IMR-90 (cell line): ENCODE measurements at regions not wholly inside any gene's neighbourhood (a gene's known extent, or its start where the extent isn't known, plus 50 kb on each side); places are given as distances from the start of the nearest gene placed in this dataset.

Source experiments
- ATAC-seq: fragments of 200-7000 bp; cut with Tn5 transposase; 2 replicates; pipeline ENCODE4 v1.9.1; 2020; ENCODE audit warnings: low read depth, mild to moderate bottlenecking, moderate library complexity
- BruUV-seq: library from RNA; stranded (reverse); fragments of 400-500 nt; replicated peaks from 2 replicates; lab custom pipeline; 2021; lab: Mats Ljungman, UMichigan
- CTCF ChIA-PET: fragments of 300-600 bp; formaldehyde crosslinking; extraction: SDS; loops from one replicate; lab custom pipeline; 2021; ENCODE audit warnings: antibody characterized with exemption; lab: Yijun Ruan, JAX
- POLR2A ChIA-PET: fragments of 300-600 bp; sonication (Branson Sonifier 250); formaldehyde crosslinking; loops from one replicate; lab custom pipeline; 2022; ENCODE audit warnings: antibody characterized with exemption; ENCODE audit not compliant: unreplicated experiment; lab: Charles Lee
- DNase-seq: peaks from one replicate; pipeline ENCODE4 v3.0.0; 2013
- H2AFZ ChIP-seq: replicated peaks from 2 replicates; pipeline ENCODE3; 2013; ENCODE audit warnings: low read length, mild to moderate bottlenecking; ENCODE audit not compliant: poor library complexity
- H2AK5ac ChIP-seq: 2 replicates; pipeline ENCODE4 v1.6.1; 2013; ENCODE audit warnings: low read depth, low read length, inconsistent platforms
- H2AK9ac ChIP-seq: replicated peaks from 2 replicates; pipeline ENCODE3; 2013; ENCODE audit warnings: mild to moderate bottlenecking, low read depth, low read length, moderate library complexity; ENCODE audit not compliant: poor library complexity
- H2BK120ac ChIP-seq: 2 replicates; pipeline ENCODE4 v1.6.1; 2013; ENCODE audit warnings: low read depth, low read length, inconsistent platforms
- H2BK15ac ChIP-seq: 3 replicates; pipeline ENCODE4 v1.6.1; 2013; ENCODE audit warnings: low read depth, low read length, inconsistent platforms
- H2BK20ac ChIP-seq: 2 replicates; pipeline ENCODE4 v1.6.1; 2013; ENCODE audit warnings: low read depth, mild to moderate bottlenecking, inconsistent platforms, low read length, moderate library complexity
- H2BK5ac ChIP-seq: 2 replicates; pipeline ENCODE4 v1.6.1; 2013; ENCODE audit warnings: mild to moderate bottlenecking, low read depth, low read length, inconsistent platforms; ENCODE audit not compliant: poor library complexity, severe bottlenecking
- H3K14ac ChIP-seq: replicated peaks from 2 replicates; pipeline ENCODE4 v1.6.1; 2013; ENCODE audit warnings: low read depth, low read length, inconsistent platforms
- H3K18ac ChIP-seq: 2 replicates; pipeline ENCODE4 v1.6.1; 2013; ENCODE audit warnings: low read depth, low read length, control low read depth
- H3K23ac ChIP-seq: 2 replicates; pipeline ENCODE4 v1.6.1; 2013; ENCODE audit warnings: low read depth, low read length, inconsistent platforms
- H3K27ac ChIP-seq: 2 replicates; pipeline ENCODE4 v1.5.1; 2013; ENCODE audit warnings: mild to moderate bottlenecking, control low read depth, low read length; ENCODE audit not compliant: insufficient read depth
- H3K27me3 ChIP-seq: 2 replicates; pipeline ENCODE4 v1.6.1; 2013; ENCODE audit warnings: low read length; ENCODE audit not compliant: control insufficient read depth, insufficient read depth
- H3K36me3 ChIP-seq: 2 replicates; pipeline ENCODE4 v1.6.1; 2013; ENCODE audit warnings: low read length, mixed read lengths; ENCODE audit not compliant: control insufficient read depth, insufficient read depth
- H3K4ac ChIP-seq: 2 replicates; pipeline ENCODE4 v1.6.1; 2013; ENCODE audit warnings: low read depth, low read length, inconsistent platforms
- H3K4me1 ChIP-seq: 2 replicates; pipeline ENCODE4 v1.6.1; 2013; ENCODE audit warnings: low read length, mixed read lengths; ENCODE audit not compliant: control insufficient read depth, insufficient read depth
- H3K4me2 ChIP-seq: 2 replicates; pipeline ENCODE4 v1.6.1; 2013; ENCODE audit warnings: low read depth, mild to moderate bottlenecking, control low read depth, low read length, moderate library complexity
- H3K4me3 ChIP-seq: 2 replicates; pipeline ENCODE4 v1.5.1; 2013; ENCODE audit warnings: low read depth, mild to moderate bottlenecking, control low read depth, low read length, moderate library complexity; ENCODE audit not compliant: insufficient read depth
- H3K56ac ChIP-seq: 2 replicates; pipeline ENCODE4 v1.6.1; 2013; ENCODE audit warnings: low read length, inconsistent platforms; ENCODE audit not compliant: insufficient read depth; ENCODE audit errors: extremely low read depth
- H3K79me1 ChIP-seq, 2 experiments: 2 replicates each; pipeline ENCODE4 v1.6.1; 2013; ENCODE audit warnings: low read length in 2 of 2, inconsistent platforms in 1 of 2, low read depth in 1 of 2
- H3K9ac ChIP-seq: 2 replicates; pipeline ENCODE4 v1.6.1; 2013; ENCODE audit warnings: low read depth, low read length, control low read depth
- H3K9me1 ChIP-seq: 2 replicates; pipeline ENCODE4 v1.6.1; 2013; ENCODE audit warnings: low read length, inconsistent platforms; ENCODE audit not compliant: insufficient read depth
- H3K9me3 ChIP-seq: 2 replicates; pipeline ENCODE4 v1.6.1; 2013; ENCODE audit warnings: low read length; ENCODE audit not compliant: control insufficient read depth, insufficient read depth
- H4K20me1 ChIP-seq: 2 replicates; pipeline ENCODE4 v1.6.1; 2013; ENCODE audit warnings: low read length, inconsistent platforms; ENCODE audit not compliant: insufficient read depth
- H4K5ac ChIP-seq: 2 replicates; pipeline ENCODE4 v1.6.1; 2013; ENCODE audit warnings: mild to moderate bottlenecking, low read depth, low read length, control low read depth
- H4K8ac ChIP-seq, 2 experiments: 2 replicates each; pipeline ENCODE4 v1.6.1; 2013; ENCODE audit warnings: low read depth in 2 of 2, low read length in 2 of 2, control low read depth in 1 of 2, inconsistent platforms in 1 of 2
- H4K91ac ChIP-seq: 2 replicates; pipeline ENCODE4 v1.6.1; 2013; ENCODE audit warnings: low read depth, low read length, inconsistent platforms; ENCODE audit not compliant: insufficient read depth
- BHLHE40 ChIP-seq: fragments of 150-350 bp; IDR thresholded peaks from 2 replicates; pipeline ENCODE4 v1.6.1; 2016; ENCODE audit warnings: mild to moderate bottlenecking, low read depth, low read length
- CEBPB ChIP-seq: IDR thresholded peaks from 2 replicates; pipeline ENCODE4 v1.6.1; 2012; ENCODE audit warnings: low read depth, low read length, improper control_type of control experiment
- CHD1 ChIP-seq: IDR thresholded peaks from 2 replicates; pipeline ENCODE4 v1.6.1; 2012; ENCODE audit warnings: low read depth, low read length, improper control_type of control experiment
- FOS ChIP-seq: fragments of 150-350 bp; IDR thresholded peaks from 2 replicates; pipeline ENCODE4 v1.6.1; 2016; ENCODE audit warnings: low read depth, low read length
- MAFK ChIP-seq: IDR thresholded peaks from 2 replicates; pipeline ENCODE4 v1.6.1; 2012; ENCODE audit warnings: low read depth, low read length, improper control_type of control experiment
- MAZ ChIP-seq: IDR thresholded peaks from 2 replicates; pipeline ENCODE4 v1.6.1; 2012; ENCODE audit warnings: low read depth, mild to moderate bottlenecking, low read length, improper control_type of control experiment, moderate library complexity, borderline replicate concordance
- MXI1 ChIP-seq: IDR thresholded peaks from 2 replicates; pipeline ENCODE4 v1.6.1; 2012; ENCODE audit warnings: low read depth, mild to moderate bottlenecking, low read length, moderate library complexity, borderline replicate concordance
- NFE2L2 ChIP-seq: fragments of 150-350 bp; IDR thresholded peaks from 2 replicates; pipeline ENCODE4 v1.6.1; 2016; ENCODE audit warnings: low read depth, mild to moderate bottlenecking, low read length
- POLR2A ChIP-seq: IDR thresholded peaks from 2 replicates; pipeline ENCODE4 v1.6.1; 2012; ENCODE audit warnings: mild to moderate bottlenecking, low read depth, low read length
- RAD21 ChIP-seq: IDR thresholded peaks from 2 replicates; pipeline ENCODE4 v1.6.1; 2012; ENCODE audit warnings: low read length, improper control_type of control experiment
- RCOR1 ChIP-seq: IDR thresholded peaks from 2 replicates; pipeline ENCODE4 v1.6.1; 2012; ENCODE audit warnings: mild to moderate bottlenecking, low read length, improper control_type of control experiment; ENCODE audit not compliant: insufficient replicate concordance
- RFX5 ChIP-seq: IDR thresholded peaks from 2 replicates; pipeline ENCODE4 v1.8.0; 2012; ENCODE audit warnings: low read depth, mild to moderate bottlenecking, low read length, moderate library complexity
- SMC3 ChIP-seq: fragments of 150-350 bp; IDR thresholded peaks from 2 replicates; pipeline ENCODE4 v1.6.1; 2016; ENCODE audit warnings: low read depth, mild to moderate bottlenecking, antibody characterized with exemption, low read length, moderate library complexity
- WGBS, 2 experiments: methylation state at CpG; one replicate each; pipeline versions ENCODE4 v1.1.5 to v1.1.7; 2013; ENCODE audit warnings: missing lambda C conversion rate in 2 of 2; ENCODE audit not compliant: insufficient read length in 1 of 2; ENCODE audit errors: extremely low coverage in 2 of 2; 5-methylcytosine and 5-hydroxymethylcytosine counted together
- dilution Hi-C: fragments of 300-500 bp; cut with HindIII; formaldehyde crosslinking; loops from one replicate; pipeline ENCODE4 v1.14.3; 2018; ENCODE audit warnings: low sequenced_read_pairs; ENCODE audit not compliant: unreplicated experiment
- in situ Hi-C: fragments of 300-500 bp; cut with MboI; formaldehyde crosslinking; loops from 3 replicates; pipeline ENCODE4 v1.14.3; 2019; ENCODE audit warnings: low sequenced_read_pairs, inconsistent platforms, mixed read lengths
- intact Hi-C: fragments of 100-400 bp; cut with micrococcal nuclease; formaldehyde crosslinking; loops from 2 replicates; pipeline ENCODE4 v1.10.0; 2022
- TF ChIP-seq, protein P1 (sequence below): fragments of 150-350 bp; IDR thresholded peaks from 2 replicates; pipeline ENCODE4 v1.6.1; 2017; ENCODE audit warnings: mild to moderate bottlenecking, antibody characterized with exemption, low read length, low read depth
- TF ChIP-seq, protein P2 (sequence below): fragments of 150-350 bp; IDR thresholded peaks from 2 replicates; pipeline ENCODE4 v1.6.1; 2016; ENCODE audit warnings: low read depth, mild to moderate bottlenecking, low read length, moderate library complexity, borderline replicate concordance
- TF ChIP-seq, protein P3 (sequence below): conservative IDR thresholded peaks from 2 replicates; pipeline ENCODE4 v1.5.1; 2012; ENCODE audit warnings: mild to moderate bottlenecking, low read depth, low read length, improper control_type of control experiment

DNA sequence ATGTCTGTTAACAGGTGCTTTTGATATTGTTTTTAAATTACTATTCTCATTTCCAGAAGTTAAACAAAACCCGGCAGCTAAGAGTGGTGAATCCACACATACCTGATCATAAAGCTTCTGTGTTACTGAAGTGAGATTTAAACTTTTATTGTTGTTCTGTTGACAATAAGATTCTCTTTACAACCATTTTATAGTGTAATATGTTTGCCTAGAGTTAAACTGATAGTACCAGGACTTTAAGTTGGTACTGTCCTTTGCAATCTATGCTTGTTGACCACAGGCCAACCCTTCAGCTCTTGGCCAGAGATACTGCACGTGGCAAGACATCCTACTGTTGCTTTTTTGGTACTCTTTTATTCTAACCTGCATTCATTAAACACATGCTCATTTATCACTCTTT is 806.2 kb downstream of the MTRR start:
- in situ Hi-C loops, result no loop called here
- H2BK5ac ChIP-seq, result no peak overlapping the region
- H3K23ac ChIP-seq, result no peak overlapping the region
- POLR2A ChIA-PET, result interaction anchor here (0.6 kb wide), 1 partner anchor 827 kb away, joined by 8 read pairs; no protein-coding TSS in a partner anchor
- no peak for ATAC-seq
- H3K9ac ChIP-seq, result no peak overlapping the region
- no peak for DNase-seq
- no peaks in the 10 kb centered on the region for H3K9me3 ChIP-seq
- no peak overlapping the region for H3K27ac ChIP-seq
- H4K5ac ChIP-seq, result no peak overlapping the region
- H3K14ac ChIP-seq, result no peak overlapping the region
- intact Hi-C loops, result no loop called here
- no peak overlapping the region for H2AK9ac ChIP-seq
- H3K4me1 ChIP-seq, result peaks cover 3% of the 10 kb centered on the region; the same call in 1 of the 2 replicates
- H3K36me3 ChIP-seq, result no peaks in the 10 kb centered on the region
- H2BK20ac ChIP-seq, result no peak overlapping the region
- H4K91ac ChIP-seq, result no peak overlapping the region
- no peaks in the 10 kb centered on the region for H3K27me3 ChIP-seq
- no peaks in the 10 kb centered on the region for H3K9me1 ChIP-seq
- dilution Hi-C loops, result no loop called here
- no peak overlapping the region for H2AFZ ChIP-seq
- no peak overlapping the region for H3K4me2 ChIP-seq
- WGBS, 2 experiments, result no CpG with 5 or more reads among the region's 2 CpGs
- TF ChIP-seq POLR2A (no peak), RAD21 (no peak), BHLHE40 (no peak), SMC3 (no peak), CEBPB (no peak), MXI1 (no peak), CHD1 (no peak), RCOR1 (no peak), MAFK (no peak), NFE2L2 (no peak), FOS (no peak), MAZ (no peak), RFX5 (no peak)
- TF ChIP-seq, protein P1, sequence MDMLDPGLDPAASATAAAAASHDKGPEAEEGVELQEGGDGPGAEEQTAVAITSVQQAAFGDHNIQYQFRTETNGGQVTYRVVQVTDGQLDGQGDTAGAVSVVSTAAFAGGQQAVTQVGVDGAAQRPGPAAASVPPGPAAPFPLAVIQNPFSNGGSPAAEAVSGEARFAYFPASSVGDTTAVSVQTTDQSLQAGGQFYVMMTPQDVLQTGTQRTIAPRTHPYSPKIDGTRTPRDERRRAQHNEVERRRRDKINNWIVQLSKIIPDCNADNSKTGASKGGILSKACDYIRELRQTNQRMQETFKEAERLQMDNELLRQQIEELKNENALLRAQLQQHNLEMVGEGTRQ, result no peak
- TF ChIP-seq, protein P2, sequence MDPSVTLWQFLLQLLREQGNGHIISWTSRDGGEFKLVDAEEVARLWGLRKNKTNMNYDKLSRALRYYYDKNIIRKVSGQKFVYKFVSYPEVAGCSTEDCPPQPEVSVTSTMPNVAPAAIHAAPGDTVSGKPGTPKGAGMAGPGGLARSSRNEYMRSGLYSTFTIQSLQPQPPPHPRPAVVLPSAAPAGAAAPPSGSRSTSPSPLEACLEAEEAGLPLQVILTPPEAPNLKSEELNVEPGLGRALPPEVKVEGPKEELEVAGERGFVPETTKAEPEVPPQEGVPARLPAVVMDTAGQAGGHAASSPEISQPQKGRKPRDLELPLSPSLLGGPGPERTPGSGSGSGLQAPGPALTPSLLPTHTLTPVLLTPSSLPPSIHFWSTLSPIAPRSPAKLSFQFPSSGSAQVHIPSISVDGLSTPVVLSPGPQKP, result no peak
- TF ChIP-seq, protein P3, sequence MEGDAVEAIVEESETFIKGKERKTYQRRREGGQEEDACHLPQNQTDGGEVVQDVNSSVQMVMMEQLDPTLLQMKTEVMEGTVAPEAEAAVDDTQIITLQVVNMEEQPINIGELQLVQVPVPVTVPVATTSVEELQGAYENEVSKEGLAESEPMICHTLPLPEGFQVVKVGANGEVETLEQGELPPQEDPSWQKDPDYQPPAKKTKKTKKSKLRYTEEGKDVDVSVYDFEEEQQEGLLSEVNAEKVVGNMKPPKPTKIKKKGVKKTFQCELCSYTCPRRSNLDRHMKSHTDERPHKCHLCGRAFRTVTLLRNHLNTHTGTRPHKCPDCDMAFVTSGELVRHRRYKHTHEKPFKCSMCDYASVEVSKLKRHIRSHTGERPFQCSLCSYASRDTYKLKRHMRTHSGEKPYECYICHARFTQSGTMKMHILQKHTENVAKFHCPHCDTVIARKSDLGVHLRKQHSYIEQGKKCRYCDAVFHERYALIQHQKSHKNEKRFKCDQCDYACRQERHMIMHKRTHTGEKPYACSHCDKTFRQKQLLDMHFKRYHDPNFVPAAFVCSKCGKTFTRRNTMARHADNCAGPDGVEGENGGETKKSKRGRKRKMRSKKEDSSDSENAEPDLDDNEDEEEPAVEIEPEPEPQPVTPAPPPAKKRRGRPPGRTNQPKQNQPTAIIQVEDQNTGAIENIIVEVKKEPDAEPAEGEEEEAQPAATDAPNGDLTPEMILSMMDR, result no peak
- H3K18ac ChIP-seq, result no peak overlapping the region
- no peak overlapping the region for H4K8ac ChIP-seq
- no peak overlapping the region for H2BK15ac ChIP-seq
- no peak overlapping the region for H3K4me3 ChIP-seq
- H3K56ac ChIP-seq, result no peak overlapping the region
- no peak overlapping the region for H3K4ac ChIP-seq
- no peaks in the 10 kb centered on the region for H4K20me1 ChIP-seq
- H3K79me1 ChIP-seq, result no peaks in the 10 kb centered on the region
- CTCF ChIA-PET, result no interaction called here
- H2AK5ac ChIP-seq, result no peak overlapping the region
- no peak overlapping the region for H2BK120ac ChIP-seq
- no TSS peak for BruUV-seq
